AML-193 (cell line): ENCODE measurements at regions not wholly inside any gene's neighbourhood (a gene's known extent, or its start where the extent isn't known, plus 50 kb on each side); places are given as distances from the start of the nearest gene placed in this dataset.
A peak's percentile ranks its signal among the peaks of the same experiment; 100 is the strongest.
"Not testable (repeated sequence)": the region's sequence is repeated elsewhere in the genome, so short reads cannot be mapped to it uniquely, and the experiment has no call there.

Source experiments
- DNase-seq, 2 experiments: peaks; one replicate each; lab custom pipeline; 2025; lab: John Stamatoyannopoulos, UW

GRCh38 chr2:4695281-4695861, 992.0 kb downstream of the DCDC2C start:
- DNase-seq, result no peak

DNA sequence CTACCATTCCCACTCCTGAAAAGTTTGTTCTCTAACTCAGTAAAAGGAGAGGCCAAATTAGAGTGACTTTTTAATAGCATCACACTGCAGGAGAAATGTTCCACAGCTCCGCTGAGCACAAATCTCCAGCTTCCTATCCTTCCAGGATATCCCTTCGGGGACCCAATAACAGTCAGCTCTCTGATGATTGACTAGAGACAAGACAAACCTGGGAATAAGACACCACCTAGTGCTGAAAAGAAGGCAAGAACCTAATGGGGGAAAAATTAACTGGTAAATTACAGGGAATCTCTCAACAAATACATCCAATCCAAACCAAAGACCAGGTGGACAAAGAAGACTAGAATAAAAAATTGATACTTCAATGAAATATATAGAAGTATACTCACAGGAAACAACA, 977.1 kb upstream of the SOX11 start:
- no peak for DNase-seq

DNA sequence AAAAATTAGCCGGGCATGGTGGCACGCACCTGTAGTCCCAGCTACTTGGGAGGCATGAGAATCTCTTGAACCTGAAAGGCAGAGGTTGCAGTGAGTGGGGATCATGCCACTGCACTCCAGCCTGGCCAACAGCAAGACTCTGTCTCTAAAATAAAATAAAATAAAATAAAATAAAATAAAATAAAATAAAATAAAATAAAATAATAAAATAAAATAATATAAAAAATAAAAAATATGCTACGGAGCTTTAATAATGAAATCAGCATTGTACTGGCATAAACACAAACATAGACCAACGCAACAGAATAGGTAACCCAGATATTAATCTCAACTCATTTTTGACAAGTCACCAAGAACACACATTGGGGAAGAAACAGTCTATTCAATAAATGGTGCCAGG, 973.4 kb upstream of the SOX11 start:
- no peak for DNase-seq

DNA sequence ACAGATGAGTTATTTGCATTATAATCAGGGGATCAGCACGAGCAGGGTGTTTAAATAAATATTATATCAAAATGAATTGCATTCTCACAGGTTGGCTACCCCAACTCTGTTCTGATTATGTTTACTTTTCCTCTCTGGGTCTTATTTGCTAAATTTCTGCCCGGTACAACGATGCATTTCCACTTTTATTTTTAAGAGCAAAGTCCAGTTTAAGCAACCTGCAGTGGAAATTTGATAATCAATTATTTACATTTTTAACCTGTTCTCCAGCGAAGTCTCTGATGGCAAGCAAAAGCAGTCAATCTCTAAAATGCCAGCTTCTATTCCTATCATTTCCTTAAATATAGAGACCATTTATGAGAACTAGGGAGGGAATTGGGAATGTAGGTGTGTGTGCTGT, 966.6 kb upstream of the SOX11 start:
- DNase-seq, result no peak

DNA sequence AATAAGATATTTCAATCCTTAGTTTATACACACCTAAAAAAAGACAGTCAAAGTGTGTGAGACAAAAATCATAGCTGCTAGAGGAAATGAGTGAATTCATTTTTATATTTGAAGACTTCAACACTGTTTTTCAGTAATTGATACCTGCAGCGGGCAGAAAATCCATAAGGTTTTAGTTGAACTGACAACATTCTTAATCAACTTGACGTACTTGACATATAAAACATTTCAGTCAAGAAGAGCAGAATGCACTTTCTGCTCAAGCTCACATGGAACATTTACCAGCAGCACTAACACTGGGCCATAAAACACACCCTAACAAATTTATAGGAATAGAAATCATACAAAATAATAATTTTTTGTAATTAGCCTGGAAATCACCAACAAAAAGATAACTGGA, 959.6 kb upstream of the SOX11 start:
- DNase-seq, result no peak

- no peak for DNase-seq
Observed at GRCh38 chr2:4745056-4745991, 946.9 kb upstream of the SOX11 start.

DNA sequence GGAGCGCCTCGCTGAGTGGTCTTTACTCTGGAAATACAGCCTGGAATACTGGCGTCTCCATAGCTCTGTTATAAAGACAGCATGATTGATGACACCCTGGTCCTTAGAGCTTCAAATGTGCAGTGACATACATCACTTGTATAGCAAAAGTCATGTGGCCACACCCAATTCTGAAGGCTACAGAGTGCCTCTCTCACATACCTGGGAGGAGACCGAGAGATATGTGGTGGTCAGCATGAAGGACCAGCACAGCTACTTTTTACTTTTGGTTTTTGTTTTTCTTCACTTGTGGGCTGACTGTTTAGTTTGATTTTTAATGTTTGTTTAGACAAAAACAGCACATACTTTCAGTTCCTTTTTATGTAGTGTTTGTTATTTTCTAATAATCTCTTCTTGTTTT, 938.5 kb upstream of the SOX11 start:
- no peak for DNase-seq

DNA sequence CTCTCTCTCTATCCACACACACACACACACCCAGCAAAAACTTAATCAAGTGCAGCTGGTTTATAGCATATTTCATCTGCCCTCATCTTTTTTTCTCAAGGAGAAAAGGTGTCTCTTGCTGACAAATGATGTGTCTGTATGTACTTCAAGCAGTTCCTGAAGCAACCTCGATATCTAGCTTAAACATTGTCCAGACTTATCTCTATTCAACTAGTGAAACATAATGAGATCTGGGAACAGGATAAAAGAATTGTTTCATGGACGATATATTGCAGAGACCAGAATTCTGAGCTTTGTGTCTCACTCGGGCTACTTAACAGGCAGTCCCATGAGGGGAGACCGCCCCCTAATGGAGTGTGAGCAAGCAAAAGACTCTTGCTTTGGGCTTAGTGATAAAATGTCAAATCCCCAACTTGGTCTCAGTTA, 929.2 kb upstream of the SOX11 start:
- DNase-seq, result peak in 1 of 2 experiments; percentile 1

GRCh38 chr2:4765787-4766530, 926.2 kb upstream of the SOX11 start:
- no peak for DNase-seq

DNA sequence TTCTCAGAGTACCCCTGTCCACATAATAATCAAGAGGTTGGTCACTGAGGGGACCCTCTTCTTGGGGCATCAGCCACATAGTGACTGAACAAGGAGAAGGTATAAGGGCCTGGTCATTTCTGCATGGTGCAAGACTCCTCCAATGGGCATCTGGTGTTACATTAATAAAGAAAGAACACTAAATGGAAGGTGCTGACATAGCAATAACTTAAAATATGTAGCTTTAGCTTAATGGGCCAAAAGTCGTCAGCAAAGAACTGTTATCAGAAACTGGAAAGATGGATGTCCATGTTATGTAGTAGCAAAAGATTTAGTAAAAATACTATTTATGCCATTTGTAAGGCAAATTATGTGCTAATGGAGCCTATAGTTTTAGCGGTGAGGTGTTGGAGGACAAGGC, 916.5 kb upstream of the SOX11 start:
- DNase-seq, result no peak

DNA sequence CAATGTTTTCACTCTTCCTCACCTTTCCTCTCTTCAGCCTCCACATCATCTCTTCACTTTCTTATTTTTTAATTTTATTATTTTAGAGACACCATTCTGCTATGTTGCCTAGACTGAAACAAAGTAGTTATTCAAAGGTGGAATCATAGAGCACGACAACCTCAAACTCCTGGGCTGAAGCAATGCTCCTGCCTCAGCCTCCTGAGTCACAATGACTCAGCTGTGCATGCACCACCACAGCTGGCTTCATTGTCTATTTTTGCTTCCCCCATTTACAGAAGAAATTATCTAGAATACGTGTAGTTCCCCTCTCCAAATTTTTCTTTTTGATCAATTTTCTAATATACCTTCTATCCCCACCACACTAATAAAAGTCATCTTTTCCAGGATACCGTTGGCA, 911.5 kb upstream of the SOX11 start:
- no peak for DNase-seq

DNA sequence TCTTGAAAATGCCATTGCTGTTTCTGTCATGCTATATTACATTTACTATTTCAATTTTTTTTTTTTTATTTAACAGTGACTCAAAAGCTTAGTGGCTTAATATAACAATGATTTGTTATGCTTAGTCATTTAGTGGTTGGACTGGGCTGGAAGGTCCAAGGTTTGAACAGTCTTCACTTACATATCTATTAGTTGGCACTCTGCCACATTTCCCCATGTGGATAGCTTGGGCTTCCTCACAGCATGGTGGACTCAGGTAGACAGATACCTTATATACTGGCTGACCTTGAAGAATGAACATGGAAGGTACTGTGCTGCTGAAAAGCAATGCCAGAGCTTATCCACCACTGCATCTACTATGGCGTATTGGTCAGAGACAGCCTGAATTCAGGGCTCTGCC, 909.5 kb upstream of the SOX11 start:
- no peak for DNase-seq

- DNase-seq, result no peak
Observed at GRCh38 chr2:4791488-4791887, 900.7 kb upstream of the SOX11 start.

GRCh38 chr2:4792126-4792525, 900.1 kb upstream of the SOX11 start:
- DNase-seq, result no peak

DNA sequence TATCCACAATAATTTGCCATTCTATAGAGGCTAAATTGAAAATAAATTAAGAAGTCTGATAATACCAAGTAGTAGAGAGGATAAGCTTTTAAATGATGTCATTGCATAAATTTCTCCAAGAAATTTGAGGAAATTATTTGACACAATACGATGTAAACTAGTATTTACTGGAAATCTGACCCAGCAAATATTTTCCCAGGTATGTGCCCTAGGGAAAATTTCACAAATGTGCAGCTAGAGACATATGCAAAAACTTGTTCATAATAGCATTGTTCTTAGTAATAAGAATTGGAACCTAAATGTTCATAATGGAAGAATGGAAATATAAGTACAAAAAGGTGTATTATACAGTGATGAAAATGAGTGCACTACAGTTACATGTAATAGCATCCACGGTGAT, 888.8 kb upstream of the SOX11 start:
- DNase-seq, result no peak

GRCh38 chr2:4814137-4814536, 878.0 kb upstream of the SOX11 start:
- not testable (repeated sequence) for DNase-seq

GRCh38 chr2:4827836-4828235, 864.3 kb upstream of the SOX11 start:
- DNase-seq, result no peak

DNA sequence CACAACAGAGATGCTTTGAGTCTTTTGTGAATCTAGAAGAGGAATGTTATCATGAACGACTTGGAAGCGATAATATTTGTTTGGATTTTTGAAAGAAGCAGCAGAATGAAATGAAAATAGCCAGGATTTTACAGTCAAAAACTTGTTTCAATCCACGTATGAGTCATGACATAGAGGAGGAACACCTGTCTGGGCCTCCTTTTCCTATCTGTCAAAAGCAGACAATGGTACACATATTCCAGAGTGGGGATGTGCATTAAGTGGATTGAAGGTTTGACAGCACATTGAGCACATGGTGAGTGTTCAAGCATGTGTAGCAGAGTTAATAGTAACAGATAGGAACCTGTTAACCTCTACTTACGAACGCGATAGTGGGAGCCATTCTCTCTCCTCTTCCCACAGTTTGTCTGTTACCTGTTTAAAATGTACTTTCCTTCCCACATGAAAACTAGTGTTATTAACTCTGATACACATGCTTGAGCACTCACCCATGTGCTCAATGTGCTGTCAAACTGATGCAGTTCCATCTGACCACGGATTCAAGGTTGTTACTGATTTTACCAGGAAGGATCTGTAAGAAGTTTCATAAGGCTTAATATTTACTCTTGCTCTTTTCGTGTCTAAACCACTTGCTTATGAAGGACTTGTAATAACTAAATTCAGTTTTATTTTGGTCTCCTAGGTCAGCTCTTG, 863.4 kb upstream of the SOX11 start:
- DNase-seq, result no peak

DNA sequence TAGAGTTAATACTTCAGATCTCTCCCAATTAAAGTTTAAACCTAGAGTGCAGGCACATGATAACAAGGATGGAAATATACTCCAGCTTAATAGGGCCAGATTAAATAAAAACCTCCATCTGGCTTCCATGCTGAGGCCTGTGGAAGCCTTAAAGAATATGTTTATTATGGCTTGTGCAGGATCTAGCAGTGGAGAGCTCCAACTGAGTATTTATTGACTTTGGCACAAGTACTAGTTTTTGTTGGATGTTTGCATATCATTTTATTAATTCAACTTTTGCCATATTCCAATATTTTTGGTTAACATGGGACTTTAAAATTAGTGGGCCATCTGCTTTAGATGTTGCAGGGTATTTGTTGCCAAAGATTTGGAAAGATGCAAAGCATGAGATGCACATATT, 860.4 kb upstream of the SOX11 start:
- DNase-seq, result no peak

GRCh38 chr2:4832642-4833041, 859.5 kb upstream of the SOX11 start:
- no peak for DNase-seq

GRCh38 chr2:4838626-4839025, 853.6 kb upstream of the SOX11 start:
- no peak for DNase-seq

- DNase-seq, result no peak
Observed at GRCh38 chr2:4840791-4841190, 851.4 kb upstream of the SOX11 start.
